Epidermal melanocyte (primary cell): ENCODE measurements at regions not wholly inside any gene's neighbourhood (a gene's known extent, or its start where the extent isn't known, plus 50 kb on each side); places are given as distances from the start of the nearest gene placed in this dataset.

Experiments used
- DNase-seq: peaks from one replicate; pipeline ENCODE4 v3.0.0; 2011; ENCODE audit warnings: low spot score; ENCODE audit not compliant: insufficient read length

- no peak for DNase-seq
Observed at GRCh38 chr14:97633131-97633738, 836.1 kb downstream of the VRK1 start.

GRCh38 chr14:97634751-97635150 is 837.6 kb downstream of the VRK1 start:
- DNase-seq, result no peak

GRCh38 chr14:97638864-97639263 is 841.7 kb downstream of the VRK1 start:
- DNase-seq, result no peak

GRCh38 chr14:97640031-97640430 is 842.8 kb downstream of the VRK1 start:
- DNase-seq, result no peak

- no peak for DNase-seq
Observed at GRCh38 chr14:97641827-97642226, 844.6 kb downstream of the VRK1 start.

- no peak for DNase-seq
Observed at GRCh38 chr14:97642631-97643030, 845.4 kb downstream of the VRK1 start.

- no peak for DNase-seq
Observed at GRCh38 chr14:97644365-97644764, 847.2 kb downstream of the VRK1 start.

- no peak for DNase-seq
Observed at GRCh38 chr14:97649752-97650151, 852.6 kb downstream of the VRK1 start.

- no peak for DNase-seq
Observed at GRCh38 chr14:97655169-97655948, 858.2 kb downstream of the VRK1 start.

- DNase-seq, result no peak
Observed at GRCh38 chr14:97657609-97658008, 860.4 kb downstream of the VRK1 start.

GRCh38 chr14:97687944-97688630 is 890.9 kb downstream of the VRK1 start:
- DNase-seq, result no peak

- DNase-seq, result no peak
Observed at GRCh38 chr14:97688631-97689336, 891.6 kb downstream of the VRK1 start.

- no peak for DNase-seq
Observed at GRCh38 chr14:97692084-97692483, 894.9 kb downstream of the VRK1 start.

GRCh38 chr14:97695456-97695981 is 898.3 kb downstream of the VRK1 start:
- DNase-seq, result no peak

- DNase-seq, result no peak
Observed at GRCh38 chr14:97697772-97698171, 900.6 kb downstream of the VRK1 start.

GRCh38 chr14:97699026-97699425 is 901.8 kb downstream of the VRK1 start:
- no peak for DNase-seq

GRCh38 chr14:97703006-97703760 is 906.0 kb downstream of the VRK1 start:
- DNase-seq, result no peak

- DNase-seq, result no peak
Observed at GRCh38 chr14:97704316-97704885, 907.2 kb downstream of the VRK1 start.

- no peak for DNase-seq
Observed at GRCh38 chr14:97705107-97705506, 907.9 kb downstream of the VRK1 start.

GRCh38 chr14:97705976-97706375 is 908.8 kb downstream of the VRK1 start:
- DNase-seq, result no peak

GRCh38 chr14:97706819-97707218 is 909.6 kb downstream of the VRK1 start:
- DNase-seq, result no peak
